ENCODE measurements at regions not wholly inside any gene's neighbourhood (a gene's known extent, or its start where the extent isn't known, plus 50 kb on each side); places are given as distances from the start of the nearest gene placed in this dataset.

- no peaks in the 10 kb centered on the region for H3K27me3 ChIP-seq (ENCODE audit: insufficient read depth, low read length)
- POLR2A ChIA-PET, result no interaction called here
- ATAC-seq (peak; percentile 99), DNase-seq (ENCODE audit: low read depth, low spot score) (peak; percentile 37)
- intact Hi-C loops (cut with micrococcal nuclease), result no loop called here
- H3K4me1 ChIP-seq (ENCODE audit: control insufficient read depth in 1 of 2, insufficient read depth in 2 of 2, low read length in 2 of 2), result peaks cover 16 to 27% of the 10 kb centered on the region in 2 experiments
- no peaks in the 10 kb centered on the region for H3K36me3 ChIP-seq (ENCODE audit: control insufficient read depth in 1 of 2, insufficient read depth in 2 of 2, low read length in 2 of 2)
- no TSS peak for BruUV-seq (replicated peaks)
- H3K4me3 ChIP-seq (replicated peaks in 1 of 2; ENCODE audit: low read depth in 1 of 2, low read length in 2 of 2), result no peak overlapping the region
- H4K20me1 ChIP-seq (ENCODE audit: insufficient read depth), result no peaks in the 10 kb centered on the region
- no peaks in the 10 kb centered on the region for H3K9me2 ChIP-seq (ENCODE audit: insufficient read depth)
- no peak overlapping the region for H3K9ac ChIP-seq (ENCODE audit: low read length)
- H3K9me3 ChIP-seq (ENCODE audit: control insufficient read depth in 1 of 2, insufficient read depth in 1 of 2, low read depth in 1 of 2, low read length in 2 of 2), result no peaks in the 10 kb centered on the region
- H3K27ac ChIP-seq (ENCODE audit: low read depth, low read length), result no peak overlapping the region; the same call in 1 of the 2 replicates
- H3K79me2 ChIP-seq (ENCODE audit: insufficient read depth, low read length), result no peaks in the 10 kb centered on the region
- TF ChIP-seq RAD21 (IDR thresholded peaks at IDR 0.05; ENCODE audit: low read depth), result no peak
- peak; percentile 40; the same call in 1 of the 2 replicates for TF ChIP-seq CBX3 (IDR thresholded peaks at IDR 0.05; ENCODE audit: low read depth)
- H2AFZ ChIP-seq (ENCODE audit: low read depth, low read length, poor library complexity, severe bottlenecking), result no peak overlapping the region
- CTCF ChIA-PET, result no interaction called here
- peak overlapping the region; percentile 32; the same call in 1 of the 2 replicates for H3K4me2 ChIP-seq (ENCODE audit: low read length)
- RAD21 ChIA-PET (ENCODE audit: low non-redundant PET in 1 of 2, low total read pairs in 2 of 2, uncharacterized antibody in 2 of 2, unreplicated experiment in 2 of 2), result no interaction called here
Observed at GRCh38 chr1:95169548-95169947, 52.4 kb downstream of the TLCD4 start.

- Histone ChIP-seq H3K27me3 (ENCODE audit: insufficient read depth, low read length) (no peaks in the 10 kb centered on the region), H3K9me3 (ENCODE audit: control insufficient read depth in 1 of 2, insufficient read depth in 1 of 2, low read depth in 1 of 2, low read length in 2 of 2) (no peaks in the 10 kb centered on the region), H3K79me2 (ENCODE audit: insufficient read depth, low read length) (no peaks in the 10 kb centered on the region), H3K4me3 (replicated peaks in 1 of 2; ENCODE audit: low read depth in 1 of 2, low read length in 2 of 2) (no peak overlapping the region), H4K20me1 (ENCODE audit: insufficient read depth) (no peaks in the 10 kb centered on the region), H3K9me2 (ENCODE audit: insufficient read depth) (no peaks in the 10 kb centered on the region), H3K27ac (ENCODE audit: low read depth, low read length) (no peak overlapping the region), H3K4me1 (ENCODE audit: control insufficient read depth in 1 of 2, insufficient read depth in 2 of 2, low read length in 2 of 2) (peaks cover 16 to 27% of the 10 kb centered on the region in 2 experiments), H3K9ac (ENCODE audit: low read length) (no peak overlapping the region), H3K4me2 (ENCODE audit: low read length) (no peak overlapping the region), H3K36me3 (ENCODE audit: control insufficient read depth in 1 of 2, insufficient read depth in 2 of 2, low read length in 2 of 2) (no peaks in the 10 kb centered on the region), H2AFZ (ENCODE audit: low read depth, low read length, poor library complexity, severe bottlenecking) (no peak overlapping the region)
- RAD21 ChIA-PET (ENCODE audit: low non-redundant PET in 1 of 2, low total read pairs in 2 of 2, uncharacterized antibody in 2 of 2, unreplicated experiment in 2 of 2), result no interaction called here
- no peak for TF ChIP-seq TCF7L2 (IDR thresholded peaks at IDR 0.05; ENCODE audit: borderline replicate concordance, extremely low read depth, insufficient read depth, insufficient read length)
- TF ChIP-seq POLR2AphosphoS5 (IDR thresholded peaks at IDR 0.05; ENCODE audit: low read depth, low read length), result no peak
- TF ChIP-seq RAD21 (IDR thresholded peaks at IDR 0.05; ENCODE audit: low read depth), result no peak
- no peak for TF ChIP-seq ZNF274 (IDR thresholded peaks at IDR 0.05; ENCODE audit: low read depth, low read length)
- TF ChIP-seq ATF3 (IDR thresholded peaks at IDR 0.05), result no peak
- no peak for TF ChIP-seq ELF1 (IDR thresholded peaks at IDR 0.05; ENCODE audit: borderline replicate concordance, low read depth)
- no peak for TF ChIP-seq ZFX (IDR thresholded peaks at IDR 0.05)
- no peak for TF ChIP-seq CEBPB (IDR thresholded peaks at IDR 0.05; ENCODE audit: low read depth)
- no peak for TF ChIP-seq ZBTB33 (IDR thresholded peaks at IDR 0.05; ENCODE audit: extremely low read depth, insufficient replicate concordance, low read length)
- TF ChIP-seq CBX3 (IDR thresholded peaks at IDR 0.05; ENCODE audit: low read depth), result no peak
- ATAC-seq, result no peak
- CTCF ChIA-PET, result no interaction called here
- DNase-seq (ENCODE audit: low read depth, low spot score), result no peak
- POLR2A ChIA-PET, result no interaction called here
- intact Hi-C loops (cut with micrococcal nuclease), result no loop called here
- BruUV-seq (replicated peaks), result no TSS peak
Observed at GRCh38 chr1:95171270-95172245, 54.4 kb downstream of the TLCD4 start.

All from HCT116 (cell line).